ENCODE measurements at regions not wholly inside any gene's neighbourhood (a gene's known extent, or its start where the extent isn't known, plus 50 kb on each side); places are given as distances from the start of the nearest gene placed in this dataset.

DNA sequence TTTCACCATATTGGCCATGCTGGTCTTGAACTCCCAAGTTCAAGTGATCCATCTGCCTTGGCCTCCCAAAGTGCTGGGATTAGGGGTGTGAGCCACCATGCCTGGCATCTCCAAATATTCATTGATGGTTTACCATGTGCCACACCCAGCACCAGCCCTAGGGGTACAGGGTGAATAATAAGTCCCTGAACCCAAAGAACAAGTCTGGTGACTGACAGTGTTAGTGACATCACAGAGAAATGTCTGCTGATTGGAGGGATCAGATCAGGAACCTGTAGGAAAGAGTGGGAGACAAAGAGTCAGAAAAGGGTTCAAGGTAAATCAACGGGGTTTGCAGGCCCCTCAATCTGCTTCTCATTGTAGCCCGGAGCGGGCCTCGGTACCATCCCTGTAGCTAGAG lies 118.4 kb upstream of the NABP1 start:
- DNase-seq, result no peak

GRCh38 chr2:191560411-191560980 lies 117.4 kb upstream of the NABP1 start:
- no peak for DNase-seq

- DNase-seq, result no peak
These were observed 112.8 kb upstream of the NABP1 start for GRCh38 chr2:191565120-191565519.

DNA sequence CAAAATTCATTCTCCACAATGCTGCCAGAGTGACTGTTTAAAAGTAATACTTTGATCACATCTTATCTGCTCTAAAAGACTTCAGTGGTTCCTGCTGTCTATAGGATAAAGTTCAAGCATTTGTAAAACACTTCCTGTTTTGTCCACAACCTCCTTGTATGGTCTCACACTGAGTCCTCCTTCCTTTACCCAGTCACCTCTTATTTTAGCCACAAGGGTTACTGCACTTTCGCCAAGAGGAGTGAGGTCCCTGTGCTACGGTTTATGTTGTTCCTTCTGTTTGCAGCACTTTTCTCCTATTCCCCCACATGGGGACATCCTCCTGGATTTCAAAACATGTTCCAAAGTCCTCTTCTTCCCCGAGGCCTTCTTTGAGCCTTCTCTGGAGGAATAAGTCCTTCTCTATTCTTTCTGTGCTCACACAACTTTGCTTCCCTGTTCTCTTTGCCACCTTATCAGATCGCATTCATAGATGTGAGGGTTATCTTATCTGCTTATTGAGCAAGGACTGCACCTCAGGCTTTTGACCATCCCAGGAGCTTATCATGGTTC lies 112.2 kb upstream of the NABP1 start:
- DNase-seq, result no peak

- DNase-seq, result peak; percentile 33 to 48 (median 34)
These were observed 111.6 kb upstream of the NABP1 start for GRCh38 chr2:191566344-191566743.

- no peak for DNase-seq
These were observed 110.7 kb upstream of the NABP1 start for GRCh38 chr2:191567206-191567605.

DNA sequence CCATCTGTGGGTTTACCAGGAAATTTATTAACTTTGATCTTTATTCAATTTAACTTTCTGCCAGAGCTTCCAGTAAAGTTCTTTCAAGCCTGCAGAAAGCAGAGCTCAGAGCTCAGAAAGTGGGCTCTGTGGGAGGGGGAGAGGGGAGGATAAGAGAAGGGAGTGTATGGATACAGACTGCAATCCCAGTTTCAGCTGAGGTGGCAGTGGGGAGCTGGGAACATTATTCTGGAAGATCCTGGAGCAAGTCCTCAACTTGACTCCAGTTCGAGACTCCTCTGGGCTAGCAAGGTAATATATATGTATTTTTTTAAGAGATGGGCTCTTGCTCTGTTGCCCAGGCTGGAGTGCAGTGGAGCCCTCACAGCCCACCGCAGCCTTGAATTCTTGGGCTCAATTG lies 108.9 kb upstream of the NABP1 start:
- DNase-seq, result no peak

- DNase-seq, result peak; percentile 25 to 49 (median 47)
These were observed 106.7 kb upstream of the NABP1 start for GRCh38 chr2:191571163-191571769.

DNA sequence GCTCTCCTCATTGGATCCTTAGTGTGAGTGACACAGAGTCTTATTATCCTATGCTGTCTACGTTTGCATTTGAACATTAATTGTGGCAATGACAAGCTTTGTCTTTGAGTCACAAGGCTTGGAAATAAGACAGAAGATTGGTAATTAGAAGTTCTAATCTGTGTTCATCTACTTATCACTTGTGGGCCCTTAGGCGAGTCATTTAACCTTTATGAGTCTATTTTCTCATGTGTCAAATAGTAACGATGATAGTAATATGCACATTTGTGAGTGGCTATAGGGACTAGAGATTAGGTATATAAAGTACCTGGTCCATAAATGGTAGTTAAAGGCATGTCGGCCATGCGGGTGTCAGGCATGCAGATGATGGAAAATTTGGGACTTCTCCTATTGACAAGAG lies 105.6 kb upstream of the NABP1 start:
- DNase-seq, result no peak

DNA sequence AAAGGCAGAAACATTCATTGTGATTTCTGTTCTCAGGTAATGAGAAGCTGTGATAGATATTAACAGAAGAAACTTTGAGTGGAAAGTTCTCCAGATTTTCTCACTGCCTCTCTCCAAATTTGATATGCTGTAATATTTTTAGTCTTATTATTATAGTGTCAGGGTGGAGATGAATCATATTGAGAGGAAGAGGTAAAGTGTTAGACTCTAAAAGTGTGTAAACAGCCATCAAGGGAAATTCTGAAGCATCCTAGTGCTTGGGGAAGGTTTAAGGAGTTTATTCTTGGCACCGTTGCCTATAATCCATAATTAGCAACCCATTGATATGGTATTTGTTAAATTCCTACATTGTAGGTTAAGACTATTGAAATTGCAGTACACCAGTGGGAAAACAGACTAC lies 104.7 kb upstream of the NABP1 start:
- DNase-seq, result no peak

GRCh38 chr2:191574232-191574631 lies 103.7 kb upstream of the NABP1 start:
- no peak for DNase-seq

DNA sequence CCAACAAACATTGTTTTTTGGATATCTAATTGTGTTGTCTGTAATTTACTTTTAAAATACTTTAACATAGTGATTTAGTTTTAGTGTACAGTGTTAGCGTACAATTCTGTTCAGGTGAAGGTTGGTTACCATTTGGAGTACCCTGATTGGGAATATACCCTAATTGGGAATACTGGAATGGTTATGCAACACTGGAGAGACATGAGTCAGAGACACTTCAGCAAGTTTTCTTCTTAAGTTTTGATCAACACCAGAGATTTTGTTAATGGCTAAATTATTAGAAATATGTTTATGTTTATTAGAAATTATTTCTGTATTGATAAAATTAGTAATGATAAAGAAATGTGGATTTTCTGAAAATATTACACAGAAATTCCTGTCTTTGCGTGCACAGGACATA lies 100.3 kb upstream of the NABP1 start:
- no peak for DNase-seq

- DNase-seq, result no peak
These were observed 99.9 kb upstream of the NABP1 start for GRCh38 chr2:191578031-191578430.

GRCh38 chr2:191580581-191580980 lies 97.4 kb upstream of the NABP1 start:
- peak in 1 of 3 donors; percentile 32 for DNase-seq

DNA sequence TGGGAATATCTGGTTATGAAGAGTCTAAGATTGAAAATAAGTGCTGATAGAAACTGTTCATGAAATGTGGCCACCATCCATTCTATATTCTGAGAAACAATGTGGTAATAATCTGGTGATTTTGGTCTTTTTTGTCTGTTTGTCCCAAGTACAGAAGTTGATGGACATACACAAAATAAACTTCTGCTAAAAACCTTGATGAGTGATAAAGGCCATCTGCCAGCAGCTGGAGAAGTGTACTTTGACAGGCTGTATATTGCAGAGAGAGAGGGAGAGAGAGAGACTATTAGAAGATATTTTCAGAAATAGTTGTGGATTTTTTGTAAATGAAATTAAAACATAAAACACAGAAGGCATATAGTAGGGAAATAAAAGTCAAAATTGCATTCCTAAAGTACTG lies 96.9 kb upstream of the NABP1 start:
- no peak for DNase-seq

DNA sequence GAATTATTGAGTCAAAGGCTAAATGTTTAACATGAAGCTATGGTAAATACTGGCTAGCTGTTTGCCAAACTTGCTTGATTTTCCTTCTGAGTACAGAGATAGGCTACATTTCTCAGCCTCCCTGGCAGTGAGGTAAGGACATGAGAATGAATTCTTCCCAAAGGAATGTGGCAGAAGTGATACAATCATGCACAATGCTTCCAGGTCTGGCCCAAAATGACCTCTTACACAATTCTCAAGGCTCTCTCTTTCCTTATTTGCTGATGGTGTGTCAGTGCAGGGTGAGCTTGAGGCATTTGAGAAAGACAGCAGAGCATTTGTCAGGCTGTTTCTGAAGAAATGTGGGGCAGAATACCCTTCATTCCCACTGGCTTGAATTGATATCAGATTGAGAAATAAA lies 95.6 kb upstream of the NABP1 start:
- peak in 1 of 3 donors; percentile 79 for DNase-seq

- DNase-seq, result no peak
These were observed 86.9 kb upstream of the NABP1 start for GRCh38 chr2:191591025-191591424.

DNA sequence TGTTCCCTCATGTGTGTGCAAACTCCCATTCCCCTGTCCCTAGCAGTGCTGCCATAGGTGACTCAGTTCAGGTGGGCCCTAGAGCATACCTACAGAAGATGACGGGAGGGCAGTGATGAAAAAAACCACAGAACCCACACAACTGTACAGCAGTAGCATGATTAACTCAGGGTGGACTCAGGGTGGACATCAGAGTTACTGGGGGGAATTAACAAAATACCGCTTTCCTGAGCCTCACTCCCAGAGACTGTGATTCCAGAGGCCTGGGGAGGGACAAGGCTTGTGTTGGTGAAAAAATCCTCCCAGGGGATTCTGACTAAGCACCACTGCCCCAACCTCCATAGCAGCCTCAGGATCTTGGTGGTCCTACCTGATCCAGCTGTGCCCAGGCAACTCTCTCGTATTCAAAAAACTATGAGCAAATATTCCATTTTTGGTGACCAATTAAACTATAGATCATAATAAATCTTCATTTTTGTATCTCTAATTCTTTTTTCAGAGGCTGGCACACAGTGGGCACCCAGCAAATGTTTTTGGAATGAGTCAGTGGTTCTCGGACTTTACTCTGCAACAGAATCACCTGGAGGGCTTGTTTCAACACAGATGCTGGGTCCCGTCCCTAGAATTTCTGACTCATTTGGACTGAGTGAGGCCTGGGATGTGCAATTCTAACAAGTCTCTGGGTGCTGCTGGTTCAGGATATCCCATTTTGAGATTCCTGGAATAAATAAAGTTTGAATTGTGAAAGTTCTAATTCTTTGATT lies 84.1 kb upstream of the NABP1 start:
- no peak for DNase-seq

- DNase-seq, result no peak
These were observed 80.7 kb upstream of the NABP1 start for GRCh38 chr2:191597186-191597751.

- DNase-seq, result no peak
These were observed 79.6 kb upstream of the NABP1 start for GRCh38 chr2:191598296-191598695.

DNA sequence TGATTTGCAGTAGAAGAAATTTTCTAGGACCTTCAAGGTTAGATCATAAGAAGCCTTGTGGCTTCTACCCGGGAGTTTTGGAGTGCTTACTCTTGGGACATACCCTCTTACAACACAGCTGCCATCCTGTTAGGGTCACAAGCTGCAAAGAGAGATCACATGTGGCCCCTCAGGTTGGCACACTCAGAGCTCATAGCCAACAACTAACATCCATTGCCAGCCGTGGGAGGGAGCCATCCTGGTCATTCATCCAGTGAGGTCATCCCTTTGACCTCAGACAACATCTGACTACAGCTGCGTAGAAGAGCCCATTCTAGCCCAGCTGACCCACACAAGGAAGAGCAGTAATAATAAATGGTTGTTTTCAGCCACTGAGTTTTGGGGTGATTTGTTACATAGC lies 76.9 kb upstream of the NABP1 start:
- DNase-seq, result no peak

GRCh38 chr2:191604154-191604553 lies 73.8 kb upstream of the NABP1 start:
- DNase-seq, result no peak

- DNase-seq, result no peak
These were observed 70.8 kb upstream of the NABP1 start for GRCh38 chr2:191607096-191607495.
